ENCODE measurements at regions not wholly inside any gene's neighbourhood (a gene's known extent, or its start where the extent isn't known, plus 50 kb on each side); places are given as distances from the start of the nearest gene placed in this dataset.

- POLR2A ChIA-PET, result interaction anchor here (0.7 to 1.4 kb wide), 3 partner anchors 9 to 397 kb away, joined by 3 to 5 read pairs (median 3); no protein-coding TSS in a partner anchor
- Mint-ChIP-seq H3K27ac (ENCODE audit: low read depth, unreplicated experiment) (no peak overlapping the region), H3K9me3 (ENCODE audit: unreplicated experiment) (no peaks in the 10 kb centered on the region), H3K36me3 (ENCODE audit: insufficient read depth, unreplicated experiment) (peaks cover 6% of the 10 kb centered on the region), H3K4me1 (ENCODE audit: insufficient read depth, unreplicated experiment) (no peaks in the 10 kb centered on the region), H3K4me3 (ENCODE audit: unreplicated experiment) (no peak overlapping the region), H3K27me3 (ENCODE audit: insufficient read depth, unreplicated experiment) (no peaks in the 10 kb centered on the region)
- no peak for TF ChIP-seq CTCF (IDR thresholded peaks at IDR 0.05; ENCODE audit: unreplicated experiment)
- DNase-seq (ENCODE audit: unreplicated experiment), result no peak
- intact Hi-C loops (cut with micrococcal nuclease), result no loop called here
- CTCF ChIA-PET, result no interaction called here
- no TSS peak for BruUV-seq (replicated peaks)
Measured at GRCh38 chr20:47870475-47870874, 85.2 kb upstream of the SULF2 start.

- ChIA-PET POLR2A (no interaction called here), CTCF (interaction anchor here (0.6 to 0.7 kb wide), 2 partner anchors 69 to 144 kb away, joined by 3 to 4 read pairs; no protein-coding TSS in a partner anchor)
- no TSS peak for BruUV-seq (replicated peaks)
- Mint-ChIP-seq H3K27ac (ENCODE audit: low read depth, unreplicated experiment) (no peak overlapping the region), H3K36me3 (ENCODE audit: insufficient read depth, unreplicated experiment) (peaks cover 6% of the 10 kb centered on the region), H3K9me3 (ENCODE audit: unreplicated experiment) (no peaks in the 10 kb centered on the region), H3K4me1 (ENCODE audit: insufficient read depth, unreplicated experiment) (peaks cover under 1% of the 10 kb centered on the region), H3K4me3 (ENCODE audit: unreplicated experiment) (no peak overlapping the region), H3K27me3 (ENCODE audit: insufficient read depth, unreplicated experiment) (no peaks in the 10 kb centered on the region)
- DNase-seq (ENCODE audit: unreplicated experiment), result no peak
- no peak for TF ChIP-seq CTCF (IDR thresholded peaks at IDR 0.05; ENCODE audit: unreplicated experiment)
- intact Hi-C loops (cut with micrococcal nuclease), result no loop called here
Measured at GRCh38 chr20:47868744-47869143, 83.5 kb upstream of the SULF2 start.

GRCh38 chr20:47868236-47868635 is 83.0 kb upstream of the SULF2 start:
- no TSS peak for BruUV-seq (replicated peaks)
- Mint-ChIP-seq H3K4me3 (ENCODE audit: unreplicated experiment) (no peak overlapping the region), H3K9me3 (ENCODE audit: unreplicated experiment) (no peaks in the 10 kb centered on the region), H3K27me3 (ENCODE audit: insufficient read depth, unreplicated experiment) (no peaks in the 10 kb centered on the region), H3K36me3 (ENCODE audit: insufficient read depth, unreplicated experiment) (peaks cover 6% of the 10 kb centered on the region), H3K27ac (ENCODE audit: low read depth, unreplicated experiment) (no peak overlapping the region), H3K4me1 (ENCODE audit: insufficient read depth, unreplicated experiment) (peaks cover 6% of the 10 kb centered on the region)
- ChIA-PET CTCF (interaction anchor here (0.5 to 0.7 kb wide), 2 partner anchors 144 to 429 kb away, joined by 3 read pairs; no protein-coding TSS in a partner anchor), POLR2A (no interaction called here)
- no peak for TF ChIP-seq CTCF (IDR thresholded peaks at IDR 0.05; ENCODE audit: unreplicated experiment)
- intact Hi-C loops (cut with micrococcal nuclease), result no loop called here
- DNase-seq (ENCODE audit: unreplicated experiment), result no peak

GRCh38 chr20:47867831-47868230 is 82.5 kb upstream of the SULF2 start:
- H3K9me3 Mint-ChIP-seq (ENCODE audit: unreplicated experiment), result no peaks in the 10 kb centered on the region
- H3K4me3 Mint-ChIP-seq (ENCODE audit: unreplicated experiment), result no peak overlapping the region
- DNase-seq (ENCODE audit: unreplicated experiment), result no peak
- H3K4me1 Mint-ChIP-seq (ENCODE audit: insufficient read depth, unreplicated experiment), result peaks cover 7% of the 10 kb centered on the region
- BruUV-seq (replicated peaks), result no TSS peak
- H3K27me3 Mint-ChIP-seq (ENCODE audit: insufficient read depth, unreplicated experiment), result no peaks in the 10 kb centered on the region
- H3K27ac Mint-ChIP-seq (ENCODE audit: low read depth, unreplicated experiment), result no peak overlapping the region
- intact Hi-C loops (cut with micrococcal nuclease), result no loop called here
- ChIA-PET CTCF (interaction anchor here (0.5 to 0.7 kb wide), 2 partner anchors 143 to 429 kb away, joined by 3 read pairs; no protein-coding TSS in a partner anchor), POLR2A (no interaction called here)
- peaks cover 2% of the 10 kb centered on the region for H3K36me3 Mint-ChIP-seq (ENCODE audit: insufficient read depth, unreplicated experiment)
- TF ChIP-seq CTCF (IDR thresholded peaks at IDR 0.05; ENCODE audit: unreplicated experiment), result no peak

Measured in MCF 10A (cell line).